ENCODE measurements at regions not wholly inside any gene's neighbourhood (a gene's known extent, or its start where the extent isn't known, plus 50 kb on each side); places are given as distances from the start of the nearest gene placed in this dataset.

DNA sequence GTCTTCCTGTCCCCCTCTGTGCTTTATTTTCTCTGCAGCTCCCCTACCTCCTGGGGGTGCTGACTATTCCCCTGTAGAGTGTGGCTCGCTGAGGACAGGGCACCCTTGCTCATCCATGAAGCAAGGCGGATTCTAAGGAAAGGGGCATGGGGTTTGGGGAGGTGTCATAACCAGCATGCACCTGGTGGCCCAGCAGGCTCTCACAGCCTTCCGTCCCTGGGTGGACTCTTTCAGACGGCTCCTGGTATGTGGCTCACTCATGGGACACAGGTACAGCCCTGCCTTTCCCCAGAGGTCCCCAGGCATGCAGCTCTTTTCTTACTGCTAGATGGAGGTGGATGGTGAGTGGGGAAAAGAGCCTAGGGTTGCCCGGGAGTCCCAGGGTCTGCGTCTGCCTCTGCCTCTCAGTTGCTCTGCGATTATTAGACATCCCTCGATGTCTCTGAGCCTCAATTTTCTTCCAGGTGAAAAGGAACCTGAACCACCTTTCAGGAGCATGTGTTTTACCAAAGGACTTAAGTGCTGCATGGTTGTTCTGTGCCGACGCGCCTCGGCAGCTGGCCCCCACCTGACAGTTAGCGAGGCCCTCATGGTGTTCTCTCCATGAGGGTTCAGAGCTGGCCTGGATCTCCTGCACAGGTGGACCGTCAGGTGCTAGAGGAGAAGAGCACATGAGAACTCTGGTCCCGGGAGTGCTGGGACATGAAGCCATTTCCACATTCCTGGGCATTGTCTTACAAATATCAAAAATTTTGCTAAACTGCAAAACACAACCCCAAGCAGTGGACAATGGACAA lies 172.5 kb upstream of the SHH start:
- no peak for DNase-seq

DNA sequence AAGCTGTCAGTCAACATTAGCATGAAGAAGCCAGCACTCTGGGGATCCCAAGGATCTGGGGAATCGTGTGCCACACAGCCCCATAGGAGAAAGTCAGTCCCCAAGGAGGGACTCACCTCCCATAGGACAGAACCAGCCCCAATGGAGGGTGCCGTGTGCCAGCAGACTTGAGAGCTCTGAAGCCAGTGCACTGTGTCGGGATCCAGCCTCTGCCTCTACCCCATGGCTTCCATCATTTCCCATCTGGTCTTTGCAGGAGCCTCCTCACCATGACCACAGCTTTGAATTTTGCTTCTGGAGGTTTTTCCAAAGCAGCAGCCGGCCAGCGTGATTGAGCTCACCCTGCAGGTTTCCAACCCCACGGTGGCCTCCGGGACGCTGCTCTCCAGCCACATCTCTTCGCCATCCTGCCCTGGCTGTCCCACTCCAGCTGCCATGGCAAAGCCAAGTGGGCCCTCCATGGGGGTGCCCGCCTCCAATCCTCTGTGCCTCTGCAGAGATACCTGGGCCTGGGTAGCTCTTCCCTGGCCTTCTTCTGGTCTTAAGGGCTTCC lies 171.8 kb upstream of the SHH start:
- no peak for DNase-seq

DNA sequence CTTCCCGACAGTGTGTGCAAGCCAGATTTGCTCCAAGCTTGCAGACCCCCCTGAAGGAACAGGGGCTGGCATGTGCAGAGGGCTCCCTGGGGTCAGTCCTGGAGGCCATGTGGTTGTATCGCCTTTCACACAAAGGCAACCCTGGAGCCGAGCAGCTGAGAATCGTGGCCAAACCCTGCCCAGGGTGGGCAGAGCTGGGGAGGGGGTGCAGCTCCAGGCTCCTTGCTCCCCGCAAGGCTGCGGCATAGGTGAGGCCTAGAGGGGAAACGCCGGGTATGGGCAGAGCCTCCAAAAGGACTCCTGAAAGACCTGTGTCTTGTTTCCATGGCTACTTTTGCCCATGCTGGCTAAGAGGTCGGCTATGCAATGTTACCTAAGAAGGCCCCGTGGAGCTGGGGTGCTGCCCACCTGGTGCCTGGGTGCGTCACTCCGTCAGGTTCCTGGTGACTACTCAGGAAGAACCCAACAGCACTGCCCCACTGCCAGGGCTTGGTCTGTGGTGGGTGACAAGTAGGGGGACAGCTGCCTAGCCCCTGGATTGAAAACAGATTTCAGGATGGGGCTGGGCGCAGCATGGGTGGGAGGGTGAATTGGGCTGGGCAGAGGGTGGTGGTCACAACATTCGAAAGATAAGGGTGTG lies 171.0 kb upstream of the SHH start:
- no peak for DNase-seq

DNA sequence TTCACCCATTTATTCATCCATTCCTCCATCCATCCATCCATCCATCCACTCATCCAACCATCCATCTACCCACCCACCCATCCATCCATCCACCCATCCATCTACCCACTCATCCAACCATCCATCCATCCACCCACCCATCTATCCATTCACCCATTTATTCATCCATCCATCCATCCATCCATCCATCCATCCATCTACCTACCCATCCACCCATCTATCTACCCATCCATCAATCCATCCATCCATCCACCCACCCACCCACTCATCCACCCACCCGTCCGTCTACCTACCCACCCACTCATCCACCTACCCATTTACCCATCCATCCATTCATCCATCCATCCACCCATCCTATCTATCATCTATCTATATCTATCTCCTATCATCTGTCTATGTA lies 169.4 kb upstream of the SHH start:
- DNase-seq, result no peak

DNA sequence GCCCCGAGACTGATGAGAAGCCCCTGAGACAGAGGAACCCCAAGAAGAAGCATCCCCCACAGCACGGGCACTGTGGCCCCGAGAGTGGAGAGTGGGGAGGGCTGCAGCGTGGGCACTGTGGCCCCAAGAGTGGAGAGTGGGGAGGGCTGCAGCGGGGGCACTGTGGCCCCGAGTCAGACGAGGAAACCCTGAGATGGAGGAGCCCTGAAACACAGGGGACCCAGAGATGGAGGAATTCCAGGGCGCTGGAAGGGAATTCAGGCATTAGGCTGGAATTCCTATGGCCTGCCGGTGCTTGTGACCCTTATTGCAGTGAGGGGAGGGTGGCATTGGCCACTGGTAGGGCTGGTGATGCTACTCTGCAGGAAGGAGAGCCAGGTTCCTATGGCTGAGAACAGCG lies 168.6 kb upstream of the SHH start:
- DNase-seq, result no peak

DNA sequence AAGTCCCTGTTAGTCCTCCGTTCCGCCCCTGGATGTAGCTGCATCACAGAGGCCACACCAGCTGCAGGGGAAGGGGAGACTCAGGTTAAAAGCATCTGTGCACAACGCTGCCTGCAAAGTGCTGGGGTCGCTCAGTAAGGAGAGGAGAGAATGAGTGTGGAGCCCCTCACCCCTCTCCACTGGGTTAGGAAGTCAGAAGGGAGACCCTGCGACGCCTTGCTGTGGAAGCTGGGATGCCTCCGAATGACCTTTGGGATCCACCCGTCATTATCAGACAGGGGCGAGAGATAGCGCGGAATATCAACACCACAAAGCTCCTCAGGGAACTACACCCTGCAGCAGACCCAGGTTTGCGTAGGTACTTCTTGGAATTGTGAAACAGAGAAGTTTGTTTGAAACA lies 167.7 kb upstream of the SHH start:
- DNase-seq, result no peak

DNA sequence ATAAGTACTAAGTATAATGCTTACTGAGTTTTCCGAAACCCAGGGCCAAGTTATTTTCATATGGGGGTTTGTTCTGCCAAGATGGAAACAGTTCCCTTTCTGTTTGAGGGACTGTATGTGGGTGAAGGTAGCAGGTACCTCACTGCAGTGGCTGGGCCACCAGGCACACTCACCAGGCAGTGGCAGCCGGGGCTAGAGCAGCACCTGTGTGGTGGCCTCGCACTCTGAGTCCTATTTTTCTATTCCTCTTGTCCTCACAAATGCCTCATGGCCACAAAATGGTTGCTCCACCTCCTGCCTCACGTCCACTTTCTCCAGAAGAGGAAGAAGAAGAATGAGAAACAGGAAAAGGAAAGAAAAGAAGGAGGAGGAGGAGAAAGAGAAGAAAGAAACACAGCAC lies 167.3 kb upstream of the SHH start:
- DNase-seq, result no peak

DNA sequence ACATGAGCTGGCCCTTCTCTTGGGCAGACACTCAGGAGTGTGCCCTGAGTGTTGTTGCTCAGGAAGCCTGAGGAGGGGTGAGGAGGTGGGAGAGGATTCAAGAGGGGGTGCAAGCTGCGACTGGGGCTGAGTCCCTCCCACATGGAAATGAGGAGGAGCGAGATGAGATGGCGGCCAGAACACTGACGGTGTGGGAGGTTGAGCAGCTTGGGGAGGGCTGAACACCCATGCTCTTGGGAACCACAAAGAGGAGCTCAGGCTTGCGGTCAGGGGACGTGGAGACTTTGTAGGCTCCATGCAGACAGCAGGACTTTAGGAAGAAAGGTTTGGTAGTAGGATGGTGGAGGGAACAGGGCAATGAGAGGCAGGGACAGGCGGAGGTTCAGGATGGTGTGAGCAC lies 163.2 kb upstream of the SHH start:
- no peak for DNase-seq

DNA sequence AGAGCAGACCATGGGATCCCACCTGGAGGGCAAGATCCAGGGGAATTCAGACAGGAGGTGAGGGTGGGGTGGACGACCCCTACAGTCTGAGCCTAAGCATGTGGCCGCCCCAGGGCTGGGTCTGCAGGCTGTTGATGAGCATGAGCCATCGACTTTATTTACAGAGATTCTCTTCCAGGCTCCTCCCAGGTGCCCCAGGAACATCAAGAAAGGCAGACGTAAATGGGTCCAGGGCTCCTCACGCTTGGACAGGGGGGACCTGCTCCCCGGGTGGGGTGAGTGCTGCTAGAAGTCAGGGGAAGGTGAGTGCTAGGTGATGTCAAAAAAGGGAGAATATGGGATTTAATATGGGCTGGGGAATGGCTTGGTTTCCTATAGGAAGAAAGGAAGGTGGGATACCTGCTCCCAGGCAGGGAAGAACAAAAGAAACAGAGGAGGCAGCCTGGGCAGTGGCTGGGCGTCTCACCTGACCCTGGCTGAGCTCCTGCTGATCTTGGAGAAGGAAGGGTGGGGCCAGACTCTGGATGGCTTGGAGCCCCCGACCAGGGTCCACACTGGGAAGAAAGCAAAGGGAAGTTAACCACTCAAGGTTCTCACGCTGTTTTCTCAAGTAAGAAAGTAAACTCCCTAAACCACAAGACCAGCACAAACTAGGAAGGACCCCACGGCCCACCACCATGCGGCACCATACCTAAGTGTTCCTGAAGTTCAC lies 162.1 kb upstream of the SHH start:
- no peak for DNase-seq

DNA sequence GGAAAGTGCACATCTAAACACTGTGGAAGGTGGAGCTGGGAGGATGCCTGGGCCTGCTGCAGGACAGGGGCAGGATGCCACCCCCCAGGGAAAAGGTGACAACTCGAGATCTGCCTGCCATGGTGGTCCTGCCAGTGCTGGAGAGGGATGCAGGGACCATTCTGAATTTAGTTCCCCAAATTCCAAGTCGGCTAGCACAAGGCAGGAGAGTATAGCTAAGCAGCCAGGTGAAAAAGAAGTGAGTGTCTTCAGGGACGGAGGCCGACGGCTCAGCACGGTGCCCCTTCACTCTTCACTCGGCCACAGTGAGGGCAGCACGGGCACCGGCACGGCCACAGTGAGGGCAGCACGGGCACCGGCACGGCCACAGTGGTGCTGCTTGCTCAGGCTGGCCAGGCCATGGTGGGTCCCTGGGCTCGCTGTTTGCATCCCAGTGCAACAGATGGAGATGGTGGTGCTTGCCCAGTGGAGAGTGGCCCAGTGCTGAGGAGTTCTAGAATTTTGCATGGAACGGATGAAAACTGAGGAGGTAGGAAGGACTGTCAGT lies 161.3 kb upstream of the SHH start:
- no peak for DNase-seq

DNA sequence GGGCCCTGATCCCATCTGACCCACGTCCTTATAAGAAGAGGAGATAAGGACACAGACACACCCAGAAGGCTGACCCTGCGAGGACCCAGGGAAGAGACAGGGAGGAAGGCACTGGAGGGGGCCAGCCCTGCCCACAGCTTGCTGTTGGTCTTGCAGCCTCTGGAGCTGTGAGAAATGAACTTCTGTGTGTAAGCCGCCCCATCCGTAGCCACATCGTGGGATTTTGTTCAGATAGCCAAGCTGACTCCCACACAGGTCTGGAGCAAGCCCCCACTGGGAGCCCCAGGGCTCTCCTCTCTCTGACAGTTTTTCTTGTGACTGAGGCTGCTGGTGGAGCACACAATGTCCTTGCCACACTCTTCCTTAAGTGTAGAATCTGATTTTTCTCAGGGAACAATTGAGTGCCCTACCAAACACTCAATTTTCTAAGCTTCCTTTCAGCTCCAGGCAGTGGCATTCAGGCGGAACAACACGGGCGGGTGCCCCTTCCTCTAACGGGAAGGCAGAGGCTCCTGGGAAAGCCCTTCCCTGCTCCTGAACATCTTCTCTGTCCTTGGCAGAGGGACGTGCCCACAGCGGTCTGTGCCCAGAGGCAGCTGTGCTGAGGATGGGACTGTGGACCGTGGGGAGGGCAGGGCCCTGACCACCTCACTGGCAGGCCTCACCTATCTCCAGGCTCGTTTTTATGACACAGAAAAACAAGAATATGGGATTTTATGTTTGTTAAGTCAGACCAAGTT lies 160.6 kb upstream of the SHH start:
- no peak for DNase-seq

DNA sequence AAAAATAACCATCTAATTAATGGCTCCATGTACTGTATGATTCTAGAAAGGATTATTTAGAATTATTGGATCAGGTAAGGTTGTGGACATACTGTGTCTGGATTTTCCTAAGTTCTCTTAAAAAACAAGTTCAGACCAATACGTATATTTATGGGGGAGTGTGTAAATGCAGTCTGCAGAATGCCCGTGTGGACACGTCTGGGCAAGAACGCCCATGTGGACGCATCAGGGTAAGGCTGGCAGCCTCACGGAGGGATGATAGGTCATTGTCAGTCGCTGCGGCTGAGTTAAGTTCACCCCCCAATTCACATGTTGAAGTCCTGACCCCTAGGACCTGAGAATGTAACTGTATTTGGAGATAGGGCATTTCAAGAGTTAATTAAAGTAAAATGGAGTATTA lies 160.0 kb upstream of the SHH start:
- DNase-seq, result no peak

DNA sequence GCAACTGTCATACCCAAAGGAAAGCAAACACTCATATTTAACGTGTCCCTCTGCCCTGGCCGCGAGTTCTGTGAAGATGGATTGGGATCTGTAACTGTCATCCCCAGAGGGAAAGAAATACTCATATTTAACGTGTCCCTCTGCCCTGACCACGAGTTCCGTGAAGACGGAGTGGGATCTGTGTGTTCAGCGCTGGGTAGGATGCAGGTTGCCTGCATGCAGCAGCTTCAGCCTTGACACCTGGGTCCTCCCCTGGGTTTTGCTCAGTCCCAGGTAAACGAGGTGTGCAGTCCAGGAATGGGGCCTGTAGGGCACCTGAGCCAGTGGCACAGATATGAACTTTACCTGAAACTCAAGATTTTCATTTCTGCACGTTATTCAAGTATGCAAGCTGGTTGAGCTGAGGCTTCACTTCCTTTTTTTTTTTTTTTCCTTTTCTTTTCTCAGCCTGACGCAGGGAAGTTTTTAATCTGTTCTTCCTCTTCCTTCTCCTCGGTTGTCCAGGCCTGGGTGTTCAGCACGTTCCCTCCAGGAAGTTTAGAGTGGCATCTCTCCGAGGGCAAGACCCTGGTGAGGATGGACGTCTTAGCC lies 159.0 kb upstream of the SHH start:
- no peak for DNase-seq

DNA sequence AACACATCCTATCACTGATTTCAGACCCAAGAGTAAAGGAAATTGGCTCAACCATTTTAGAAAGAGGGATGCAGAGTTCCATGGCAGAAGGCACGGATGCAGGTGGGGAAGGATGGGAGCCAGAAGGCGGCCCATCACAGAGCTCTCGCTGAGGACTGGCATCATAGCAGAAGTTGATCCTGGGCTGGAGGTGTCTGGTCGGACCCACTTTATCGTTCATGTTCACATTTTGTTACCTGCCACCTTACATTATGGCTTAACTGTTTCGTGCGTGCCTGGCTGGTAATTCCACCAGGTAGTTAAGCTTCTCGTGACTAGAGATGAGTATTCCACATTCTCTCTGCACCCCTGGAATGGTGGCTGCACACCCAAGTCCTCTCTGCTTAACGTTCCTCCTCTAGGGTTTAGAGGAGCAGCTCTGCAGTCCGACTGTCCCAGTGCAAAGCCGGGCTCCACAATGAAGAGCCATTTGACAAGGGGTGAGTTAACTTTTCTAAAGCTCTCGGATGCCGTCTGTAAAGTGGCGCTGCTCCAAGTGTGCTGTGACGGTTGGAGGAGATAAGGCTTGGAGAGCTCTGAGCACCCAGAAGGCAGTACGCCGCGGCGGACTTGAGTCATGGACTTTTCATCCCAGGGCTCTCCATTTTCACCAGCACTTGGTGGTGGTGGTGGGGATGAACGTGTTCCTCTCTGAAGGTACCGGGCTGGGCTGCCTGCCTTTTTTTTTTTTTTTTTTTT lies 157.1 kb upstream of the SHH start:
- DNase-seq, result no peak

DNA sequence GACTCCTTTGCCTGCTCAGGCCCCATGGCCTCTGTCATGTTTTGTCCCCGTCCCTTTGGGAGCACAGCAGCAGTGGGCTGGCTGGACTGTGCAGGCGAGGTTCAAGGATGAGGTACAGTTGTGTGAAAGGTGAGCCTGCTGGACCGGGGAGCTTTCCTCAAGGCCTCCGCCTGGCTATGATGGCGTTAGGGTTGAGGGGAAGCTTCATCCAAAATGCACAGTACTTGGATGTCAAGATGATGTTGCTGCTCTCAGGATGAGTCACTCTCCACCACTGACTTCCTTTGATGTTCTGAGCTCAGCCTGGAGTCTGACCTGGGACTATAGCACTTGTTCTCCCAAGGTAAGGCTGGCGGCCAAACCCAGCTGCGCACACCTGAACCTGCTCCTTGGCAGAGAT lies 152.7 kb upstream of the SHH start:
- no peak for DNase-seq

DNA sequence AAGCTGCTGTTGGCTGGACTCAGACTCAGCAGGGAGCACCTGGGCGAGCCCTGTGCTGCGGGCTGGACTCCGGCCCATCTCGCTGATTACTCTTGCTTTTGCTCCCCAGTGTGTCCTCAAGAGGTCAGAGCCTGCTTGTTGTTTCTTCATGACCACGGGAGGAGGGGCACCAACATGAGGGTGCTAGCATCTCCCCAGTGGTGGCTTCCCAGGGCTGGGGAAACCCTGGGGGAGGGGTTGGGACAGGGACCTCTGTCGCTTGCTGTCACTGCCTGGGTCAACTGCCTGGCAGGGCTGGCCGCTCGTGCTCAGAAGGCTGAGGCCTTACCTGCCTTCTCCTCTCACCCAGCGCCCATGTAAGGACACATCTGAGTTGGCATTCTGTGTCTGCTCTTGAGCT lies 152.3 kb upstream of the SHH start:
- no peak for DNase-seq

DNA sequence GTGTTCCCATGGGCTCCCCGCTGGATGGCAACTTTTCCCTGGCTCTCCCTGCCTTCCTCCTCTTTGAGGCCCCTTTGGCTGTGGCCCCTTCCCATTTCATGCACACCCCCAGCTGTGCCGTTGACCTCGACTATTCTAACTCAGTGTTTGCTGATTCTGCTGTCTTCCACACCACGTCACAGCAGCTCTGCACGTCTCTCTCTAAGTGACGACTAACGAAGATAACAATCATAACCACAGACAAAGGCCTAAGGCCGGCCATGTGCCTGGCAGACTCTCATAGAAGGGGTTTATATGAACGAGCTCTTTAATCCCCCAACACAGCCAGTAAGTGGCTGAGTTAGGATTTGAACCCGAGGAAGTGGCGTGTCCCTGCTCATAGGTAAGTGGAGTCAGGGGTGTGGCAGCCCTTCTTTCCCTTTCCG lies 151.5 kb upstream of the SHH start:
- no peak for DNase-seq

DNA sequence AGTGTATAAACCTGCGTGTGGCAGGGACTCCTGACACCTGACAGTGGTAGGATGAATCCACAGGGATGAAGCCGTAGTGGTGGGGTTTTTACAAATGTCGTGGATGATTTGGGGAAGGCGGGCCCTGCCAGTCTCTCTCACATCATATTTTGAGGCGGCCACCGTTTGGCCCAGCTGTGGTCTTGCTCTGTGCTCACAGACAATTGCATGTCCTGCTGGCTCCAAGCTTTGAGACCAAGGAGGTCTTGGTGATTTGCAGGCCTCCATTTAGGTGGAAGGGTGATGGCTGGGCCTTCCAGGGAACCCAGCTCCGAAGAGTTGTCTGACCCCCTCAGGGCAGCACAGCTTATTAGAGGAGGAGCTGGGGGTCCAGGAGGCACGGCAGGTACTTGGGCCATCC lies 151.1 kb upstream of the SHH start:
- no peak for DNase-seq

DNA sequence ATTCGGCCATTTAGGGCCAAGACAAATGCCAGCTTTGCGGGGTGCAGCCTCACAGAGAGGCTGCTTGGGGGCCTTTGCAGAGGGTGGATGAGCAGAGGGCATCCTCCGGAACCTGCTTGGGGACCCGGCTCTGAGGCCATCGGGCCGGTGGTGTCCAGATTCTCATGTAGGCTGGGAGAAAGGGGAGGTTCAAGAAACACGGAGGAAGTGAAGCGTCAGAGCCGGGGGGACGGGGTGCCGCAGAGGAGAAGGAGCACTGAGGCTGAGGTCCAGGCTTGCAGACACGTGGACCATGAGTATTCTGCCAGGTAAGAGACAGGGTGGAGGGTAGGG lies 150.7 kb upstream of the SHH start:
- DNase-seq, result no peak

DNA sequence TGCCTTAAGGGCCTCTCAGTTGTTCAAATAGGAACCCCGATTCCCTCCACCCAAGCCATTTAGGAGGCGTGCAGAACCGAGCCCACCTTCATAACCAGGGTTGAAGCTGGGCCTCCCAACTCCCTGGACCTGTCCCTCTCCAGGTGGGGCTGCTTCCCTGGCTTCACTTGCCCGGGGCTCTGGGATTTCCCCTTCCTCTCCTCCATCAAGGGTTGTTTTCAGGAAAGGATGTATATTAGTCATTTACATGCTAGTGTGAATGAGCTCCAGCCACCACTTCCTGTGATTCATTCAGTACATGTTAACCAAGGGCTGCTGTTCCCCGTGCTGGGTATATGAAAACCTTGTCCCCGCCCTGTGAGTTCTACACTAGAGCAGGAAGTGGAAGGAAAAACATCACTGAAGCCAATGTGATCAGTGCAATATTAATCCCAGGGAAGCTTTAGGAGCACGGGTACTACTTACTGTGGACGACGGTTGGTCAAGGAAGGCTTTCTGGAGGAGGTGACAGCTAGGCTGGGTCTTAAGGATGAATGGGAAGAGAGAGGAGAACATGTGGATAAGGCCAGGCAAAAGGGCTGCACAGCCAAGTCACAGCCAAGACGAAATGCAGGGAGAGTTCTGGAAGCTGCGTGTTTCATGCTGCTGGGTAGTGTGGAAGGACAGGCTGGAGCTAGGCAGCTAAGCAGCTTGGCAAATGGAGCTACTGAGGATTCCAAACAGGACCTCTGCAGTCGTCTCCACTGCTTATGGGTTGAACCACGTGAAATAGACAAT lies 150.1 kb upstream of the SHH start:
- DNase-seq, result no peak
